Fibroblast of villous mesenchyme (primary cell): ENCODE measurements at regions not wholly inside any gene's neighbourhood (a gene's known extent, or its start where the extent isn't known, plus 50 kb on each side); places are given as distances from the start of the nearest gene placed in this dataset.

ENCODE experiments used
- DNase-seq: peaks from one replicate; pipeline ENCODE4 v3.0.0-alpha.2; 2010; ENCODE audit warnings: low read depth
- H3K4me3 ChIP-seq: 2 replicates; pipeline ENCODE4 v1.5.1; 2011; ENCODE audit warnings: low read depth, mild to moderate bottlenecking, low read length
- TF ChIP-seq, protein P1 (sequence below): IDR thresholded peaks from 2 replicates; pipeline ENCODE4 v1.5.1; 2012; ENCODE audit warnings: low read depth, mild to moderate bottlenecking, low read length; ENCODE audit not compliant: insufficient read depth

GRCh38 chr14:65867333-65867732, 454.8 kb downstream of the FUT8 start:
- DNase-seq, result no peak
- no peak overlapping the region for H3K4me3 ChIP-seq
- TF ChIP-seq, protein P1, sequence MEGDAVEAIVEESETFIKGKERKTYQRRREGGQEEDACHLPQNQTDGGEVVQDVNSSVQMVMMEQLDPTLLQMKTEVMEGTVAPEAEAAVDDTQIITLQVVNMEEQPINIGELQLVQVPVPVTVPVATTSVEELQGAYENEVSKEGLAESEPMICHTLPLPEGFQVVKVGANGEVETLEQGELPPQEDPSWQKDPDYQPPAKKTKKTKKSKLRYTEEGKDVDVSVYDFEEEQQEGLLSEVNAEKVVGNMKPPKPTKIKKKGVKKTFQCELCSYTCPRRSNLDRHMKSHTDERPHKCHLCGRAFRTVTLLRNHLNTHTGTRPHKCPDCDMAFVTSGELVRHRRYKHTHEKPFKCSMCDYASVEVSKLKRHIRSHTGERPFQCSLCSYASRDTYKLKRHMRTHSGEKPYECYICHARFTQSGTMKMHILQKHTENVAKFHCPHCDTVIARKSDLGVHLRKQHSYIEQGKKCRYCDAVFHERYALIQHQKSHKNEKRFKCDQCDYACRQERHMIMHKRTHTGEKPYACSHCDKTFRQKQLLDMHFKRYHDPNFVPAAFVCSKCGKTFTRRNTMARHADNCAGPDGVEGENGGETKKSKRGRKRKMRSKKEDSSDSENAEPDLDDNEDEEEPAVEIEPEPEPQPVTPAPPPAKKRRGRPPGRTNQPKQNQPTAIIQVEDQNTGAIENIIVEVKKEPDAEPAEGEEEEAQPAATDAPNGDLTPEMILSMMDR, result no peak

DNA sequence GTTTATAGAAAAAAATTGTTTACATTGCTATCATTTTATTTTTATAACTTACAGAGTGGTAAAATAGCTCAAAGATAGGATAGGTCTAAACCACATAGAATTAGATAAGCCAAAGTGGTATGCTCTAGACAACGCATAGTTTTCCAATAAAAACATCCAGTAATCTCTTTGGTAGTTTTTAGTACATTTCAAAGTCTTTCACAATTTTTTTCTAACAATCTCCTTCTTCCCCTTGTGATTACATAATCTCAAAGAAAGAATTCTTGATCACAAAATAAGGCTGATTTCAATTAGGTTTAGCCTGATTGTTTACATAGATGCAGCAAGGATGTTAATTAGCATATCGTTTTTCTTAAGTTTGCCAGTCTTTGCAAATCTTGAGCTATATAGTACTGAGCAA, 460.0 kb downstream of the FUT8 start:
- no peak overlapping the region for H3K4me3 ChIP-seq
- peak; percentile 4 for DNase-seq
- TF ChIP-seq, protein P1, result no peak

GRCh38 chr14:65877166-65877565, 464.6 kb downstream of the FUT8 start:
- no peak overlapping the region for H3K4me3 ChIP-seq
- no peak for DNase-seq
- TF ChIP-seq, protein P1, result no peak

DNA sequence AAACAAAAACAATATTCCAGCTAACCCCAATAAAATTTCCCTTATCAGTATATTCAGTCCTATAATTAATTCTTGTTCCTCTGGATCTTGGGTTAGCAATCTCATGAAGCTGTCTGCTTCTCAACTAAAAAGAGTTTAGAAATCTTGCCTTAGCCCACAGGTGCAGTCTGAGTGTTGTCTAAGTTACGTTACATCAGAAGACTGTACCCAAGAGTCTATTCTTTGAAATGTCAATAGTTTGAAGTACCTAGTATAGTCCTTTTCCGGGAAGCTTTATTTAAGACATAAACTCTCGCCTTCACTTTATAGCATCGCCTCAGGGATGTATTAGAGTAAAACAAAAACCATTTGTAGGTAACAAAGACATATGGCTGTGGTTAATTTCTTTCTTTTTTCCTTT, 465.1 kb downstream of the FUT8 start:
- no peak for DNase-seq
- no peak overlapping the region for H3K4me3 ChIP-seq
- TF ChIP-seq, protein P1, result no peak

- TF ChIP-seq, protein P1, result no peak
- H3K4me3 ChIP-seq, result no peak overlapping the region
- no peak for DNase-seq
These were observed 466.1 kb downstream of the FUT8 start for GRCh38 chr14:65878586-65878985.

DNA sequence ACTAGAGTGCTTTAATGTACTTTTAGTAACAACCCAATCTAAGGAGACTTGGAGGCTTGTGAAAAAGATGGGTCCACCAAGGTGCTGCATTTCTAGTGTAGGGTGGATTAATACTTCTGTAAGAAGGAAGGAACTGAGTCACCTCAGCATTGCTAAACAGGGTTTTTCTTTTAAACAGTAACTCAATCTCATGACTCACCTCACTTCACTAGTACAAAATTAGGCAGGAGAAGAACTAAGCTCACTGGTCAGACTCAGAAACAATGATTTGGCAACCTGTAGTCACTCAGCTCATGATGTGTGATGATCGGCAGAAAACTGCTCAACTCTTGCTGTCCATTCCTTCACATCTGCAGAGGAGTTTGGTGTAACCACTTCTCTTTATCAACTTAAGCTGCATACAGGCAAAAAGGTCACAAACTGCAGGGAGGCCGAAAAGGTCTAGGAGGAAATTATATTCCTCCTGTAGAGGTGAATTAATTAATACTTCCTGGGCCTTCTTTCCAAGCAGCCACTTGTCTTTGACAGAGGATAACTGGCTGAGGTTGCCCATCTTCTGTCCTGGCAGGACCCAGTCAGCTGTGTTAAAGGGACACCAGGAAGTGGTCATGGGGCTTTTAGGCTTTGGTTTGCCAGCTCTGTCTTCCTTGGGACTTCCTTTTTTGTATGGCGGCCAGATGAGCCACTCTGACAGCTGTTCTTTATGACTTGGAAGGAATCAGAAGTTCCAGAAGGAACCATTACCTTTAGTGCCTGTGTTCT, 466.9 kb downstream of the FUT8 start:
- TF ChIP-seq, protein P1, result no peak
- no peak overlapping the region for H3K4me3 ChIP-seq
- peak; percentile 7 for DNase-seq

DNA sequence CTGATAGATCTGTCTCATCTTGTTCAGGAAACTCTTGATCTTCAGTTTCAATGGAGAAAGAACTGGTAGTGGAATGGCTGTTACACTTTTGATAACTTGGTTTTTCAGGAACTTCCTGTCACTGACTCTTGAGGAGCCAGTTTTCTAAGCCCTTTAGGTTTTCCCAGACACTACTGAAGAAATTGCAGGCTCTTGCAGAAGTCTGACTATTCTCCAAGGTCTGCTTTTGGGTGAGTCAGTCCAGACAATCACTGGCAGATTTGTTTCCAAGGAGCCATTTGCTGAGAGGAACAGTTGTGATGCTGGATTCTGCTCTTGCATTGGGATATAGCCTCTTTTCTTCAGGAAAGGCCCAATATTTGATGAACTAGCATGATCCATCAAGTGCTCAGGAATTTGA, 468.0 kb downstream of the FUT8 start:
- TF ChIP-seq, protein P1, result no peak
- H3K4me3 ChIP-seq, result no peak overlapping the region
- DNase-seq, result no peak
